ENCODE measurements at regions not wholly inside any gene's neighbourhood (a gene's known extent, or its start where the extent isn't known, plus 50 kb on each side); places are given as distances from the start of the nearest gene placed in this dataset.

GRCh38 chr15:81914333-81914732, 131.5 kb downstream of the MEX3B start:
- TF ChIP-seq, protein P1, sequence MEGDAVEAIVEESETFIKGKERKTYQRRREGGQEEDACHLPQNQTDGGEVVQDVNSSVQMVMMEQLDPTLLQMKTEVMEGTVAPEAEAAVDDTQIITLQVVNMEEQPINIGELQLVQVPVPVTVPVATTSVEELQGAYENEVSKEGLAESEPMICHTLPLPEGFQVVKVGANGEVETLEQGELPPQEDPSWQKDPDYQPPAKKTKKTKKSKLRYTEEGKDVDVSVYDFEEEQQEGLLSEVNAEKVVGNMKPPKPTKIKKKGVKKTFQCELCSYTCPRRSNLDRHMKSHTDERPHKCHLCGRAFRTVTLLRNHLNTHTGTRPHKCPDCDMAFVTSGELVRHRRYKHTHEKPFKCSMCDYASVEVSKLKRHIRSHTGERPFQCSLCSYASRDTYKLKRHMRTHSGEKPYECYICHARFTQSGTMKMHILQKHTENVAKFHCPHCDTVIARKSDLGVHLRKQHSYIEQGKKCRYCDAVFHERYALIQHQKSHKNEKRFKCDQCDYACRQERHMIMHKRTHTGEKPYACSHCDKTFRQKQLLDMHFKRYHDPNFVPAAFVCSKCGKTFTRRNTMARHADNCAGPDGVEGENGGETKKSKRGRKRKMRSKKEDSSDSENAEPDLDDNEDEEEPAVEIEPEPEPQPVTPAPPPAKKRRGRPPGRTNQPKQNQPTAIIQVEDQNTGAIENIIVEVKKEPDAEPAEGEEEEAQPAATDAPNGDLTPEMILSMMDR (conservative IDR thresholded peaks at IDR 0.05 in 1 of 2, IDR thresholded peaks at IDR 0.05 in 1 of 2; ENCODE audit: extremely low read depth in 1 of 2, insufficient read depth in 1 of 2, low read depth in 1 of 2, low read length in 2 of 2): no peak
- no peak for TF ChIP-seq EZH2 (IDR thresholded peaks at IDR 0.05; ENCODE audit: borderline replicate concordance, low read length)
